GM12892 (cell line): ENCODE measurements at regions not wholly inside any gene's neighbourhood (a gene's known extent, or its start where the extent isn't known, plus 50 kb on each side); places are given as distances from the start of the nearest gene placed in this dataset.

Experiments used
- POLR2A ChIP-seq: IDR thresholded peaks from 2 replicates; pipeline ENCODE4 v1.6.1; 2011; ENCODE audit warnings: low read depth, low read length, control low read depth
- POLR2AphosphoS5 ChIP-seq: IDR thresholded peaks from 2 replicates; pipeline ENCODE4 v1.6.1; 2011; ENCODE audit warnings: low read depth, low read length, control low read depth
- TAF1 ChIP-seq: IDR thresholded peaks from 2 replicates; pipeline ENCODE4 v1.6.1; 2011; ENCODE audit warnings: low read depth, mild to moderate bottlenecking, control low read depth, low read length, borderline replicate concordance

DNA sequence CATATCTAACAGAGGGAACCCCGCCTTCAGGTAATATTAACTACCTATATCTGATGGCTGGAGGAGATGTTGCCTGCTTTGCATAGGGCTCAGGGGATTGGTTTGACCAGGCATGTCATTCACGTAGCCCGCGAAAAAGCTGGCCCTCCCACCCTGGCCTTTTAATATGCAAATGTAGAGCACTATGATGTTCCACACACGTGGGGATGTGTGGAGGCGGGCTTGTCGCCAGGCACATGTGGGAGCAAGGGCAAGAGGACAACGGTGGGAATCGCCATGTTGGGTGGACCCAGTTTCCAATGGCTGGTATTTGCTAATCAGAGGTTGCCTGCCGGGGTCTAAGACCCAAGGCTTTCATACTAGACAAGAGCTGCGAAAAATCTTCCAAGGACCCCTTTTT is 469.8 kb downstream of the ZPLD1 start:
- no peak for TF ChIP-seq POLR2AphosphoS5
- no peak for TF ChIP-seq POLR2A
- TF ChIP-seq TAF1 = no peak
